ENCODE measurements at regions not wholly inside any gene's neighbourhood (a gene's known extent, or its start where the extent isn't known, plus 50 kb on each side); places are given as distances from the start of the nearest gene placed in this dataset.

GRCh38 chr15:29538044-29538443 is 268.4 kb upstream of the NSMCE3 start:
- TF ChIP-seq, protein P1, sequence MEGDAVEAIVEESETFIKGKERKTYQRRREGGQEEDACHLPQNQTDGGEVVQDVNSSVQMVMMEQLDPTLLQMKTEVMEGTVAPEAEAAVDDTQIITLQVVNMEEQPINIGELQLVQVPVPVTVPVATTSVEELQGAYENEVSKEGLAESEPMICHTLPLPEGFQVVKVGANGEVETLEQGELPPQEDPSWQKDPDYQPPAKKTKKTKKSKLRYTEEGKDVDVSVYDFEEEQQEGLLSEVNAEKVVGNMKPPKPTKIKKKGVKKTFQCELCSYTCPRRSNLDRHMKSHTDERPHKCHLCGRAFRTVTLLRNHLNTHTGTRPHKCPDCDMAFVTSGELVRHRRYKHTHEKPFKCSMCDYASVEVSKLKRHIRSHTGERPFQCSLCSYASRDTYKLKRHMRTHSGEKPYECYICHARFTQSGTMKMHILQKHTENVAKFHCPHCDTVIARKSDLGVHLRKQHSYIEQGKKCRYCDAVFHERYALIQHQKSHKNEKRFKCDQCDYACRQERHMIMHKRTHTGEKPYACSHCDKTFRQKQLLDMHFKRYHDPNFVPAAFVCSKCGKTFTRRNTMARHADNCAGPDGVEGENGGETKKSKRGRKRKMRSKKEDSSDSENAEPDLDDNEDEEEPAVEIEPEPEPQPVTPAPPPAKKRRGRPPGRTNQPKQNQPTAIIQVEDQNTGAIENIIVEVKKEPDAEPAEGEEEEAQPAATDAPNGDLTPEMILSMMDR (IDR thresholded peaks at IDR 0.05), result no peak
- TF ChIP-seq POLR2A (IDR thresholded peaks at IDR 0.05) (no peak), EP300 (IDR thresholded peaks at IDR 0.05) (no peak)

Data from stomach (tissue), 4 donors.